ENCODE measurements at regions not wholly inside any gene's neighbourhood (a gene's known extent, or its start where the extent isn't known, plus 50 kb on each side); places are given as distances from the start of the nearest gene placed in this dataset.
"Not testable (repeated sequence)": the region's sequence is repeated elsewhere in the genome, so short reads cannot be mapped to it uniquely, and the experiment has no call there.

GRCh38 chr1:192516776-192517297, 58.7 kb upstream of the RGS1 start:
- TF ChIP-seq, protein P1, sequence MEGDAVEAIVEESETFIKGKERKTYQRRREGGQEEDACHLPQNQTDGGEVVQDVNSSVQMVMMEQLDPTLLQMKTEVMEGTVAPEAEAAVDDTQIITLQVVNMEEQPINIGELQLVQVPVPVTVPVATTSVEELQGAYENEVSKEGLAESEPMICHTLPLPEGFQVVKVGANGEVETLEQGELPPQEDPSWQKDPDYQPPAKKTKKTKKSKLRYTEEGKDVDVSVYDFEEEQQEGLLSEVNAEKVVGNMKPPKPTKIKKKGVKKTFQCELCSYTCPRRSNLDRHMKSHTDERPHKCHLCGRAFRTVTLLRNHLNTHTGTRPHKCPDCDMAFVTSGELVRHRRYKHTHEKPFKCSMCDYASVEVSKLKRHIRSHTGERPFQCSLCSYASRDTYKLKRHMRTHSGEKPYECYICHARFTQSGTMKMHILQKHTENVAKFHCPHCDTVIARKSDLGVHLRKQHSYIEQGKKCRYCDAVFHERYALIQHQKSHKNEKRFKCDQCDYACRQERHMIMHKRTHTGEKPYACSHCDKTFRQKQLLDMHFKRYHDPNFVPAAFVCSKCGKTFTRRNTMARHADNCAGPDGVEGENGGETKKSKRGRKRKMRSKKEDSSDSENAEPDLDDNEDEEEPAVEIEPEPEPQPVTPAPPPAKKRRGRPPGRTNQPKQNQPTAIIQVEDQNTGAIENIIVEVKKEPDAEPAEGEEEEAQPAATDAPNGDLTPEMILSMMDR (IDR thresholded peaks at IDR 0.05; ENCODE audit: extremely low read depth, missing control alignments), result no peak
- DNase-seq (ENCODE audit: low spot score), result peak; percentile 73

DNA sequence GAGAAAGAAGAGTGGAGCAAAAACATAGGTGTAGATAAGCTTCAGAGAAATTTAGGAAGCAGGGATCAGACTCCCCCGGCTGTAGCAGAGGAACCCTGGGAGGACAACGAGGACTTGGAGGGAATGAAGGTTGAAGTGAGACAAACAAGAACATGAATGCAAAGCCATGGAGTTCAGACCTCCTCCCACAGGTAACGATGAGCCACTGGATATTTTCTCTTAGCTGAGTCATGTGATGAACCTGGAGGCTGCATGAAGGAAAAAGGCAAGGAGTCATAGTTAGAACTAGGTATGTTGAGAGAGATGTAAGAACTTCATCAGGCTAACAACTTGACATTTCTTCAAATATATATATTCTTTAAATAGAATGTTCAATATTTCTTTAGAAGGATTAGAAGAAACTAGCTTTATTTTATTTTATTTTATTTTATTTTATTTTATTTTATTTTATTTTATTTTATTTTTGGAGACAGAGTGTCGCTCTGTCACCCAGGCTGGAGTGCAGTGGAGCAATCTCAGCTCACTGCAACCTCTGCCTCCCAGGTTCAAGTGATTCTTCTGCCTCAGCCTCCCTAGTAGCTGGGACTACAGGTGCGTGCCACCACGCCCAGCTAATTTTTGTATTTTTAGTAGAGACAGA, 57.7 kb upstream of the RGS1 start:
- DNase-seq (ENCODE audit: low spot score), result not testable (repeated sequence)

DNA sequence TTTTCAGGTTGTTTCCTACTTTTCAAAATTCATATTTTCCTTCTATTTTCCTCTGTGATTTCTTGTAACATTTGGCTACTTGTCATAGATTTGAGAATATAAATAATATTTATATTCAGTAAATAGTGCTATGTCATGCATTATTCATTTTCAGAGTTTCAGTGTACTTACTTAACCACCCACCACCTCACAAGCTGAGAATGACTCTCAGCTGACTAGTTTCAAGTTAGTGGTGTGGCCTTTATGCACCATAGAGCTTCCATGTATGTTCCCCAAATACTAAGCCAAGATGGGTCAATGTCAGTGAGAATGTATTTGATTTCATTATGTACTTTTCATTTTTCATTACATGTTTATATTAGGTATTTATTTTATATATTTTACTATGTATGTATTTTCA, 56.9 kb upstream of the RGS1 start:
- TF ChIP-seq, protein P1 (IDR thresholded peaks at IDR 0.05; ENCODE audit: extremely low read depth, missing control alignments), result no peak
- DNase-seq (ENCODE audit: low spot score), result peak; percentile 38

DNA sequence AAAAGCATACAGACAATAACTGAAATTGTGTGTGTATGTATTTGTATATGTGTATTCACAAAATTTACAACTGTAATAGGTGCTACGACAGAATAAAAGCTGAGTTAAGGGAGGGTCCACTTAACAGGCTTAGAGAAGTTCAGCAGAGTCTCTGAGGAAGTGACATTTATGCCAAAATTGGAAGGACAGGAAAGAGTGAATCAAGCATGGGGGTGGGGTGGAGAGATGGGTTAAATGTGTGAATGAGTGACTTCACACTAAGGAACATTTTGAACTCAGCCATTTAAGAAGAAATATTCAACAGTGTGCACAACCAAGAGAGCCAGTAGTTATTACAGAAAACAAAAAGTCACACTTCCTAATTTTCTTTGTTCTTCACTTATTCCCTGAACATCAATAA, 53.8 kb upstream of the RGS1 start:
- DNase-seq (ENCODE audit: low spot score), result no peak

GRCh38 chr1:192522673-192523072, 52.9 kb upstream of the RGS1 start:
- TF ChIP-seq, protein P1 (IDR thresholded peaks at IDR 0.05; ENCODE audit: extremely low read depth, missing control alignments), result no peak
- no peak for DNase-seq (ENCODE audit: low spot score)

More for the DNA sequence above, 53.8 kb upstream of the RGS1 start:
- TF ChIP-seq, protein P1 (IDR thresholded peaks at IDR 0.05; ENCODE audit: extremely low read depth, missing control alignments), result no peak

DNA sequence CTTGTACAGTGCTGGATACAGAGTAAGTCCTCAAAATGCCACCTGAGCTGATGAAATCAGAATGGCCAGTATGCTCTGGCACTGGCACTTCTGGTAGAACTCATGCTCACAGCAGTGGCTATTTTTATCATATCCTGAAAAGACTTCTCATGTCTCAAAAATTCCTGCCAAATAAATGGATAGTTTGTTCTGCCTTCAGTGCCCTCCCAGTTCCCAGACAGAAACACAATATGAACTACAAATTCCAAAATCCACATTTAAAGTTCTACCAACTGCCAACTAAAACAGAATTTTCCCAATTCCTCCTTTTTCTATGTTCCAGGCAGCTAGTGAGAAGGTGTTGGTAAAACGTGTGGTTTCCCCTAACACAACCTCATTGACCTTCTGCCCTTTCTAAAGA, 51.4 kb upstream of the RGS1 start:
- no peak for DNase-seq (ENCODE audit: low spot score)
- TF ChIP-seq, protein P1 (IDR thresholded peaks at IDR 0.05; ENCODE audit: extremely low read depth, missing control alignments), result no peak
